ENCODE measurements at regions not wholly inside any gene's neighbourhood (a gene's known extent, or its start where the extent isn't known, plus 50 kb on each side); places are given as distances from the start of the nearest gene placed in this dataset.

DNA sequence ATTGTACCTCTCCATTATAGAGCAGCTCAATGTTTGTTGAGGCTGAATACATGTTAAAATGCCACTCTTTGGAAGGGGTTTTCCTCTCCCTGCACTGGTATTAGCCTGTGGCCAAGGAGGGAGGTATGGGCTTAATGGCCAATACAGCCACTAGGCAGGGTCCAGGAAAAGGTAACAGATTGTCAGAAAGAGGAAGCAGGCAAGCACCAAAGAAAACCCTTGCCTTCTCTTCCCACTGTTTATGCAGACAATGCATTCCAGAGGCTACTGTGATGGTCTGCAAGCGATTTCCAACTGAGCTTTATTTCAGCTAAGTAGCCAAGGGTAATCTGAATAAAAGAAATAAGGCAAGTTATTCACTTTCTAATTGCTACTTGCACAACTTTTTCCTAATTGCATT lies 95.3 kb upstream of the SLC27A6 start:
- DNase-seq (ENCODE audit: low read depth): no peak
- TF ChIP-seq, protein P1, sequence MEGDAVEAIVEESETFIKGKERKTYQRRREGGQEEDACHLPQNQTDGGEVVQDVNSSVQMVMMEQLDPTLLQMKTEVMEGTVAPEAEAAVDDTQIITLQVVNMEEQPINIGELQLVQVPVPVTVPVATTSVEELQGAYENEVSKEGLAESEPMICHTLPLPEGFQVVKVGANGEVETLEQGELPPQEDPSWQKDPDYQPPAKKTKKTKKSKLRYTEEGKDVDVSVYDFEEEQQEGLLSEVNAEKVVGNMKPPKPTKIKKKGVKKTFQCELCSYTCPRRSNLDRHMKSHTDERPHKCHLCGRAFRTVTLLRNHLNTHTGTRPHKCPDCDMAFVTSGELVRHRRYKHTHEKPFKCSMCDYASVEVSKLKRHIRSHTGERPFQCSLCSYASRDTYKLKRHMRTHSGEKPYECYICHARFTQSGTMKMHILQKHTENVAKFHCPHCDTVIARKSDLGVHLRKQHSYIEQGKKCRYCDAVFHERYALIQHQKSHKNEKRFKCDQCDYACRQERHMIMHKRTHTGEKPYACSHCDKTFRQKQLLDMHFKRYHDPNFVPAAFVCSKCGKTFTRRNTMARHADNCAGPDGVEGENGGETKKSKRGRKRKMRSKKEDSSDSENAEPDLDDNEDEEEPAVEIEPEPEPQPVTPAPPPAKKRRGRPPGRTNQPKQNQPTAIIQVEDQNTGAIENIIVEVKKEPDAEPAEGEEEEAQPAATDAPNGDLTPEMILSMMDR (conservative IDR thresholded peaks at IDR 0.05; ENCODE audit: low read depth, low read length): no peak
- H3K4me3 ChIP-seq (ENCODE audit: low read length): no peak overlapping the region

DNA sequence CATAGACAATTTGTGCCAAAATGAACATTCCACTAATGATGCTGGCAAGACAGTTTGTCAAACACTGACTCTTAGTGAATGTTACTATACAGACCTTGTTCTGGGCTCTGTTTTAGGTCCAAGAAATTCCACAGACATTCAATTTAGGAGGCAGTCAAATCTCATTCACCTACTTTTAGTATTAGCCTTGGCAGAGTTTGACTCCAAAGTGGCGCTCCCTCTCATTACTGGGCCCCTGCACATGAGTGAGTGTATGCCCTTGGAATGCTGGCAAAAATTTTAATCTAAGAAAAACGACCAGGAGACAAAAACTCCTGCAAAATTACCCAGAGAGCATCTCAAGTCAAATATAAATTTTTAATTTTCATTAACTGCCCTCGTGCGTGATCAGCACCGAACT lies 94.9 kb upstream of the SLC27A6 start:
- TF ChIP-seq, protein P1 (conservative IDR thresholded peaks at IDR 0.05; ENCODE audit: low read depth, low read length): no peak
- DNase-seq (ENCODE audit: low read depth): peak; percentile 10
- no peak overlapping the region for H3K4me3 ChIP-seq (ENCODE audit: low read length)

DNA sequence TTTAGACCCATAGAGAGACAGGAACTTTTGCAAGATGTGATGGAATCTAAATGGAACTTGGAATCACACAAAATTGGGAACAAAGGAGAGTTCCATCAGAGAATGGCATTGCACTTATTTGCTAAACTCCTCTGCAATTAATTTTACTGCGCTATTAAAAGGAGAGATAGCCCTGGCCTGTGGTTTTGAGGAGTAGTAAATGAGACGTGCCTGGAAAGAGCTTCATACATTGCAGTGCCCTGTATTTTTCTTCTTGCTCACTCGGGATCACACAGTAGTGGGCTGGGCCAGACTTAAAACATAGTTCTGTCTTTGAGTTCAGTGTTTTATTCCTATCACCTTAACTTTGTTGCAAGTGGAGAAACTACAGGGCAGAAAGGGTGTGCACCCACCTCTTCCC lies 94.4 kb upstream of the SLC27A6 start:
- TF ChIP-seq, protein P1 (conservative IDR thresholded peaks at IDR 0.05; ENCODE audit: low read depth, low read length): no peak
- H3K4me3 ChIP-seq (ENCODE audit: low read length): no peak overlapping the region
- DNase-seq (ENCODE audit: low read depth): no peak

DNA sequence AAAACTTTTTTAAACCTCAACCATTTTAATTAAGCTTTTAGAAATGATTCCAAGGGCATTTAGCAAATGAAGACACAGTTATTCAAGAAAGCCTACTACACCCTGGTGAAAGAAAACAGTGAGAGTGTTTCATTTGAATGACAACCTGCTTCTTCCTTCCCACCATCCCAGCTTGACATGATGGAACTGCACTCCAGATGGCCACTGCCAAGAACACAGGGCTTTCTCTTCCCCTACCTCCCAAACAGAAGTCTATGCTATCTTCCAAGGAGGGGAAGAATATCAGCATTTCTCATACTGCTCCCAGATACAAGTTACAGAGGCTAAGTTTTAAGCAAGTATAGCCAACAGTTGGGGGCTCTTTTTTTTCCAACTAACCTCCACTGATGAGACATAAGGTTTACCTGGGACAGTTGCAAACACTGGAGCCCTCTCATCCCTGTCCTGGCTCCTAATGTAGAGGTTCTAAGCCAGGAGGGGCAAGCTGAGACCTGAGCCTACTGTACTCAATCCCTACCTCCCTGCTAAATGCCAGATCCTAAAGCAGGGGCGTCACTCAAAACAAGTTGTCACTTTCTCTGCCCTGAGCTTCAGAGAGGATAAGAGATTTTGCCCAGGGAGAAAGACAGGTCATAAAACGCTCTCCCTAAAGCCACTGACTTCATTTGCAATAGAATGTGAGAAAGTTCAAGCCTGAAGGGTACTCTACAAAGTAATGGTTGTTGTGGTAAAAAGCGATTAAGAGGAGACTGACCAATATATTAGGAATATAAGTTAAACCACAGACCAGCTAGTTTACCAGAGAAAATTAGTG lies 88.5 kb upstream of the SLC27A6 start:
- TF ChIP-seq, protein P1 (conservative IDR thresholded peaks at IDR 0.05; ENCODE audit: low read depth, low read length): no peak
- DNase-seq (ENCODE audit: low read depth): no peak
- H3K4me3 ChIP-seq (ENCODE audit: low read length): no peak overlapping the region

DNA sequence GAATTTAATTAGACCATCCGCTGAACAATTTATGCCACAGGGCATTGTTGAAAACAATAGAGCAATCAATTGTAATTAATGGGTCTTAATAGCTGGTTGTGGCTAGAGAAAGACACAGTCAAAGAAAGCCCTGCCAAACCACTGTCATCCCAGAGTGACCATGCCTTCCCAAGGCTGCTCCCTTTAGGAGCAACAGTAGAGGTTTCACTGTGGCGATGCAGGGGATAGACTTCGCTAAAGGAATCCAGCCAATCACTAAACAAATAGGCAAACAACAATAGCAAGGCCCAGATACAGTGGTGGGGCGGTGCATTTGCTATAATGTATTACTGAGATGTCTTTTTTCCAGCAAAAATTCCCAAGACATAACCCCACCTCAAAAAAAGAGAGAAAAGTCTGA lies 87.8 kb upstream of the SLC27A6 start:
- no peak overlapping the region for H3K4me3 ChIP-seq (ENCODE audit: low read length)
- DNase-seq (ENCODE audit: low read depth): no peak
- TF ChIP-seq, protein P1 (conservative IDR thresholded peaks at IDR 0.05; ENCODE audit: low read depth, low read length): no peak

DNA sequence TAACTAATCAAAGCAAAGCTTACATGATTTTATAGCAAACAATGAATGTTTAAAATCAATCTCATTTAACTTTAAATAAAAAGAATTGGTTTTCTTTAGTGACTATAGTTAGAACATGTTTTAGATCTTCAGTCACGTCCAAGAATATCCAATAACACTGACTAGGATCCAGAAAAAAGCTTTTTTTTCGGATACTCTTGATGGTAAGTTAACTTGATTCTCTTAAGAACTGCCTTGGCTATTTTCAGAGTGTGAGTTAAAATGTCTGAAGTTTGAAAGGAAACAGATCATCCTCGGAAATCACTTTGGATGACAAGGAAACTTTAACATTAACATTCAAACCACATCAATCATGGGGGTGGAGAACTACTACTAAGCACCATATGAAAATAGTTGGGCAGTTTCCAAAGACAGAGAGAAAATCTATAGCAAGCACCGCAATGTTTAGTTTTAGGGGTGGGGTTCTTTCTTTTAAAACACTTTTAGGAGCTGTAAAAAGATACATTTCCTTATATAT lies 83.7 kb upstream of the SLC27A6 start:
- H3K4me3 ChIP-seq (ENCODE audit: low read length): no peak overlapping the region
- TF ChIP-seq, protein P1 (conservative IDR thresholded peaks at IDR 0.05; ENCODE audit: low read depth, low read length): no peak
- DNase-seq (ENCODE audit: low read depth): no peak

Measured in retinal pigment epithelial cell (primary cell).